ENCODE measurements at regions not wholly inside any gene's neighbourhood (a gene's known extent, or its start where the extent isn't known, plus 50 kb on each side); places are given as distances from the start of the nearest gene placed in this dataset.

DNA sequence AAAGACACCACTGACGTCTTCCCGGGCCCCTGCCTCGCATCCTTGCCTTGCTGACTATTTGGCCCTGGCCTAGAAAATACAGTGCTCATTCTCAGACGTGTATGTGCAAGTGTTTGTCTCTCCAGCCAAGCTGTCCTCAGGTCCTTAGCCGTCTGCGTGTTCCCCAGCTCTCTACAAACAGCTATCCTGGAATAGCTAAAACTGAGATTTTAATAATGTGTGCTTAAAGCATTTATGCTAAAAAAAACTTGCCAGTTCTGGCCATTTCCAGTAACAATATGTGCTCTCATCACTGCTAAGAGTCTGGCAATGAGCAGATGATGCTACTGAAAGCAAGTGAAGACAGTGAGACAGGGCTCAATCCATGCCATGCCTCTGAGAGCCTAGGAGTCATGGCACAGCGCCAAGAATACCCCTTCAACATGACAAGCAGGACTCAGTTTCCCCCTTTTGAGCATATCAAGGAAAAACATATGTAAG, 55.7 kb downstream of the IRF2BP2 start:
- Histone ChIP-seq H3K4me3 (ENCODE audit: low read length in 2 of 2) (no peak overlapping the region), H3K9ac (ENCODE audit: low read depth in 1 of 2, low read length in 2 of 2) (no peak overlapping the region), H3K27me3 (ENCODE audit: control insufficient read depth in 2 of 2, insufficient read depth in 2 of 2, low read length in 2 of 2) (no peaks in the 10 kb centered on the region), H3K4me1 (ENCODE audit: control insufficient read depth in 2 of 2, insufficient read depth in 2 of 2, low read length in 2 of 2) (no peaks in the 10 kb centered on the region), H3K27ac (ENCODE audit: low read depth in 2 of 2, low read length in 2 of 2) (no peak overlapping the region), H3K9me3 (ENCODE audit: control insufficient read depth in 2 of 2, low read length in 2 of 2) (no peaks in the 10 kb centered on the region), H3K36me3 (ENCODE audit: control insufficient read depth in 2 of 2, insufficient read depth in 2 of 2, low read length in 2 of 2) (no peaks in the 10 kb centered on the region)

- H3K27ac ChIP-seq (ENCODE audit: low read depth in 2 of 2, low read length in 2 of 2): no peak overlapping the region
Measured at GRCh38 chr1:234553240-234554188, 56.5 kb downstream of the IRF2BP2 start.

GRCh38 chr1:234551032-234551378, 59.0 kb downstream of the IRF2BP2 start:
- Histone ChIP-seq H3K4me1 (ENCODE audit: control insufficient read depth in 2 of 2, insufficient read depth in 2 of 2, low read length in 2 of 2) (peaks cover 0 to 1% of the 10 kb centered on the region in 2 donors), H3K4me3 (ENCODE audit: low read length in 2 of 2) (no peak overlapping the region), H3K9me3 (ENCODE audit: control insufficient read depth in 2 of 2, low read length in 2 of 2) (no peaks in the 10 kb centered on the region), H3K27me3 (ENCODE audit: control insufficient read depth in 2 of 2, insufficient read depth in 2 of 2, low read length in 2 of 2) (no peaks in the 10 kb centered on the region), H3K36me3 (ENCODE audit: control insufficient read depth in 2 of 2, insufficient read depth in 2 of 2, low read length in 2 of 2) (no peaks in the 10 kb centered on the region), H3K27ac (ENCODE audit: low read depth in 2 of 2, low read length in 2 of 2) (no peak overlapping the region), H3K9ac (ENCODE audit: low read depth in 1 of 2, low read length in 2 of 2) (no peak overlapping the region)

More at GRCh38 chr1:234553240-234554188, 56.5 kb downstream of the IRF2BP2 start:
- no peaks in the 10 kb centered on the region for H3K9me3 ChIP-seq (ENCODE audit: control insufficient read depth in 2 of 2, low read length in 2 of 2)
- no peaks in the 10 kb centered on the region for H3K27me3 ChIP-seq (ENCODE audit: control insufficient read depth in 2 of 2, insufficient read depth in 2 of 2, low read length in 2 of 2)
- H3K4me3 ChIP-seq (ENCODE audit: low read length in 2 of 2): no peak overlapping the region
- no peaks in the 10 kb centered on the region for H3K36me3 ChIP-seq (ENCODE audit: control insufficient read depth in 2 of 2, insufficient read depth in 2 of 2, low read length in 2 of 2)
- no peak overlapping the region for H3K9ac ChIP-seq (ENCODE audit: low read depth in 1 of 2, low read length in 2 of 2)
- no peaks in the 10 kb centered on the region for H3K4me1 ChIP-seq (ENCODE audit: control insufficient read depth in 2 of 2, insufficient read depth in 2 of 2, low read length in 2 of 2)

DNA sequence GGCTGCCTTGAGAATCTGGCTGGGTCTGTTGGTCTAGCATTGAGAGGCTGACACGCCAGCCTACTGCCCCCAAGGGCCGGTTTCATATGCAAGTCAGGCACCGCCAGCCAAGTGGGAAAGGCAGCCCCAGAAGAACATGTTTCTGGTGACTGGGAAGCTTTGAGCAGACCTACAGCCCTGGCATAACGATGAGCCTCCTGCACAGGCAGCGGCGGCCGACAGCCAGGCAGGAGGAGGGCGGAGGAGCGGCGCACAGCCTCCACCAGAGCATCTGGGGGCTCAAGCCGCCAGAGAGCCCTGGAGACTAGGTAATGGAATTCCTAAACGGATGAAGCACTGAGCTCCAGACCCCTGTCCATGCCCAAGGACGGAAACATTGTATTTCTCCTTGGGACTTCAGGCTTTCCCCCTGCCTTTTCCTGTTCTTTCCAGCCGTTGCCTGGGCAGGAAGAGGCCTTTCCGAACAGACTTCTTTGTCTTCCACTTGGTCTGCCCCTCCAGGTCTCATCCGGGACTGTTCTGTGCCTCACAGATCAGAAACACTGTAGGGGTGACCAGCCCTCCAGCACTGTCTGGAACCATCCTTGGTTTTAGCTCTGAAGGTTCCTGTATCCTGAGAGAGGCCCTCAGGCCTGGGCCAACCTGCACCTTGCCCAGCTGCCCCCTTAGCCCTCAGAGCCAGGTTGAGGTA, 59.5 kb downstream of the IRF2BP2 start:
- Histone ChIP-seq H3K27ac (ENCODE audit: low read depth in 2 of 2, low read length in 2 of 2) (no peak overlapping the region), H3K9me3 (ENCODE audit: control insufficient read depth in 2 of 2, low read length in 2 of 2) (no peaks in the 10 kb centered on the region), H3K27me3 (ENCODE audit: control insufficient read depth in 2 of 2, insufficient read depth in 2 of 2, low read length in 2 of 2) (no peaks in the 10 kb centered on the region), H3K4me1 (ENCODE audit: control insufficient read depth in 2 of 2, insufficient read depth in 2 of 2, low read length in 2 of 2) (peaks cover 4 to 6% of the 10 kb centered on the region in 2 donors), H3K9ac (ENCODE audit: low read depth in 1 of 2, low read length in 2 of 2) (no peak overlapping the region), H3K36me3 (ENCODE audit: control insufficient read depth in 2 of 2, insufficient read depth in 2 of 2, low read length in 2 of 2) (no peaks in the 10 kb centered on the region), H3K4me3 (ENCODE audit: low read length in 2 of 2) (no peak overlapping the region)

DNA sequence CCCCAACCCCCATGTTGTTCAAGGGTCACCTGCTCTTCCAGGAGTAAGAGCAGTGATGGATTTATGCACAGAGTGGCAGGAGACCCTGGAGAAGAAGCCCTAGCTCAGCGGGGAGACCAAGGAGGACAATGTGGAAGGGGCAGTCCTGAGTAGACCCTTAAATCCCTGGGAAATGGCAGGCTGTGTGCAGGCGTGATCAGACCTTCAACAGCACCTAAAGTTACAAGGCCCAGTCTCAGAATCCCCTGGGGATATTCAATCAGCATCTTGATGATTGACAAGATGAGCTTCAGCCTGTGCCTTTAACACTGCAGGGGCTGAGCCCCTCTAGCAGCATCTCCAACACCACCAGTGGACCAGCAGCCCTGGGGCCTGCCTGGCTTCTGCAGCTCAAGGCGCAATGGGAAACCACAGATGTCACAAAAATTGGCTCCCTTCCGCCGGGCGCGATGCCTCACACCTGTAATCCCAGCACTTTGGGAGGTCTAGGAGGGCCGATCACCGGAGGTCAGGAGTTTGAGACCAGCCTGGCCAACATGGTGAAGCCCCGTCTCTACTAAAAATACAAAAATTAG, 60.4 kb downstream of the IRF2BP2 start:
- Histone ChIP-seq H3K9ac (ENCODE audit: low read depth in 1 of 2, low read length in 2 of 2) (no peak overlapping the region), H3K27me3 (ENCODE audit: control insufficient read depth in 2 of 2, insufficient read depth in 2 of 2, low read length in 2 of 2) (no peaks in the 10 kb centered on the region), H3K36me3 (ENCODE audit: control insufficient read depth in 2 of 2, insufficient read depth in 2 of 2, low read length in 2 of 2) (no peaks in the 10 kb centered on the region), H3K4me3 (ENCODE audit: low read length in 2 of 2) (no peak overlapping the region), H3K4me1 (ENCODE audit: control insufficient read depth in 2 of 2, insufficient read depth in 2 of 2, low read length in 2 of 2) (peaks cover 13 to 14% of the 10 kb centered on the region in 2 donors), H3K27ac (ENCODE audit: low read depth in 2 of 2, low read length in 2 of 2) (no peak overlapping the region), H3K9me3 (ENCODE audit: control insufficient read depth in 2 of 2, low read length in 2 of 2) (no peaks in the 10 kb centered on the region)

- no peaks in the 10 kb centered on the region for H3K27me3 ChIP-seq (ENCODE audit: control insufficient read depth in 2 of 2, insufficient read depth in 2 of 2, low read length in 2 of 2)
- no peaks in the 10 kb centered on the region for H3K36me3 ChIP-seq (ENCODE audit: control insufficient read depth in 2 of 2, insufficient read depth in 2 of 2, low read length in 2 of 2)
- H3K4me3 ChIP-seq (ENCODE audit: low read length in 2 of 2): no peak overlapping the region
- H3K9me3 ChIP-seq (ENCODE audit: control insufficient read depth in 2 of 2, low read length in 2 of 2): no peaks in the 10 kb centered on the region
- H3K4me1 ChIP-seq (ENCODE audit: control insufficient read depth in 2 of 2, insufficient read depth in 2 of 2, low read length in 2 of 2): peaks cover 21 to 25% of the 10 kb centered on the region in 2 donors
- no peak overlapping the region for H3K9ac ChIP-seq (ENCODE audit: low read depth in 1 of 2, low read length in 2 of 2)
- no peak overlapping the region for H3K27ac ChIP-seq (ENCODE audit: low read depth in 2 of 2, low read length in 2 of 2)
Measured at GRCh38 chr1:234546890-234547788, 62.8 kb downstream of the IRF2BP2 start.

DNA sequence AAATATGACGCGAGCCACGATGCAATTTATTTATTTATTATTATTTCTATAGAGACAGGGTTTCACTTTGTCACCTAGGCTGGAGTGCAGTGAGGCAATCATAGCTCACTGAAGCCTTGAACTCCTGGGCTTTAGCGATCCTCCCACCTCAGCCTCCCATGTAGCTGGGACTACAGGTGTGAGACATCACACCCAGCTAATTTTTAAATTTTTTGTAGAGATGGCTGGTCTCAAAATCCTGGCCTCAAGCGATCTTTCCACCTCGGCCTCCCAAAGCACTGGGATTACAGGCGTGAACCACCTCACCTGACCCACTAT, 63.6 kb downstream of the IRF2BP2 start:
- Histone ChIP-seq H3K36me3 (ENCODE audit: control insufficient read depth in 2 of 2, insufficient read depth in 2 of 2, low read length in 2 of 2) (no peaks in the 10 kb centered on the region), H3K27me3 (ENCODE audit: control insufficient read depth in 2 of 2, insufficient read depth in 2 of 2, low read length in 2 of 2) (no peaks in the 10 kb centered on the region), H3K9ac (ENCODE audit: low read depth in 1 of 2, low read length in 2 of 2) (no peak overlapping the region), H3K4me1 (ENCODE audit: control insufficient read depth in 2 of 2, insufficient read depth in 2 of 2, low read length in 2 of 2) (peaks cover 21 to 25% of the 10 kb centered on the region in 2 donors), H3K9me3 (ENCODE audit: control insufficient read depth in 2 of 2, low read length in 2 of 2) (no peaks in the 10 kb centered on the region), H3K27ac (ENCODE audit: low read depth in 2 of 2, low read length in 2 of 2) (no peak overlapping the region), H3K4me3 (ENCODE audit: low read length in 2 of 2) (no peak overlapping the region)

DNA sequence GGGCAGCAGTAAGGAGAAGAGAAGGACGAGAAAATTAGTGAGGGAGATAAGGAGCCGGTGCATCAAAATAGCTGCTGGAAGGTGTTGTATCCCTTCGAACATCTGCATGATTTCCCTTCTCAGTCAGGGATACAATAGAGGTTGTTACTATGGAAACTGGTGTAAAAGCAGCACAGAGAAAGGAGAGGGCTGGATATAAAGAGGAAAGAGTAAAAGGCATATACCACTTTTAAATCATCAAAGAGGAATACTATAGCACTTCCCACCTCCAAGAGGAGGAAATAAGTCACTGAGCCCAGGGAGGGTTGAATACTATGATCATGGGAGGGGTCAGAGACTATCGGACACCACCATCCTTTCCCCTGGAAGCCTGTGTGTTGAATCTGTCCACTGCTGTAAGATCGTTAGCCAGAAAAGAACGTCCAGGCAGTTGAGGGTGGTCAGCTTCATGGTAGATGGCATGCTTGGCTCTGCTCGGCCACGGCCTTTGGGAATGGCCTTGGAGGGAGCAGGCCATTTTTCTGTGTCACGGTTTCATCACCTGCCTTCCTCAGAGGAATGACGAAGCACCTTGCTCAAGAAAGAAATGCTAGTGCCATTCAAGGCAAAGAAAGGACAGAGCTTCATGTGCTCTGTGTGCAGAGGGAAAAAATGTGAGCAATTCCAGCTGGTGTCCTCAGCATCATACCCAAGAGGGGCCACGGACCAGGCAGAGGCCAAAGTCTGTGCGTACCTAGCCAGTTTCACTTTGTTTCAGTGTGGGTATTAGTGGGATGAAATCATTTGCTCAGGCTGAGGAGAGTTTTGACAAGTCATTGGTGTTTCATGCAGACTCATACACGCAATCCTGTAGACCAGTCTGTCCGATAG, 64.2 kb downstream of the IRF2BP2 start:
- no peaks in the 10 kb centered on the region for H3K9me3 ChIP-seq (ENCODE audit: control insufficient read depth in 2 of 2, low read length in 2 of 2)
- peaks cover 21 to 25% of the 10 kb centered on the region in 2 donors for H3K4me1 ChIP-seq (ENCODE audit: control insufficient read depth in 2 of 2, insufficient read depth in 2 of 2, low read length in 2 of 2)
- H3K9ac ChIP-seq (ENCODE audit: low read depth in 1 of 2, low read length in 2 of 2): peak overlapping the region; percentile 47 to 60
- peak overlapping the region; percentile 39 to 46 for H3K4me3 ChIP-seq (ENCODE audit: low read length in 2 of 2)
- no peaks in the 10 kb centered on the region for H3K27me3 ChIP-seq (ENCODE audit: control insufficient read depth in 2 of 2, insufficient read depth in 2 of 2, low read length in 2 of 2)
- no peaks in the 10 kb centered on the region for H3K36me3 ChIP-seq (ENCODE audit: control insufficient read depth in 2 of 2, insufficient read depth in 2 of 2, low read length in 2 of 2)
- peak overlapping the region; percentile 82 to 83 for H3K27ac ChIP-seq (ENCODE audit: low read depth in 2 of 2, low read length in 2 of 2)

DNA sequence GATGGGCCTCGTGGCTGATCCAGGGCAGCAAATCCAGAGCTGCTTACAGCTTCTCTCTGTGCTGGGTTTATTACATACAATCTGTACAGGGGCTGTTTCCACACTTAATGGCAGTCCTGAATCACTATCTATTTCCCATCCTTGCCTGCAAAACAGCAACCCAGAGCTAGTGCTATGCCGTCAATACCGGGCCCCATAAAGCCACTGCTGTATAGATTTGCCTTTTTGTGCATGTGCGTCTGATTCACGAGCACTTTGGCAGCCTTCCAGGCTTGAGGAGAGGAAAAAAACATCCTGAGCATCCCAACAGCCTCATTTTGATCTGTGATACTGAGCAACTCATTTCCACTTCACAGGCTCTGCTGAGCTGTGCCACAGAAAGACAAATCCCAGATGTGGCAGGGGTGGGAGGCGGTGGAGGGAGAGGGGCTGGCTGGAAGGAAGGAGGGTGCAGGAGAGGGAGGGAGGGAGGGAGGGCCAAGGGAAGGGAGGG, 65.2 kb upstream of the TARBP1 start:
- Histone ChIP-seq H3K4me1 (ENCODE audit: control insufficient read depth in 2 of 2, insufficient read depth in 2 of 2, low read length in 2 of 2) (peaks cover 21 to 25% of the 10 kb centered on the region in 2 donors), H3K27me3 (ENCODE audit: control insufficient read depth in 2 of 2, insufficient read depth in 2 of 2, low read length in 2 of 2) (no peaks in the 10 kb centered on the region), H3K9ac (ENCODE audit: low read depth in 1 of 2, low read length in 2 of 2) (peak overlapping the region; percentile 42 to 50), H3K27ac (ENCODE audit: low read depth in 2 of 2, low read length in 2 of 2) (peak overlapping the region; percentile 82 to 83), H3K4me3 (ENCODE audit: low read length in 2 of 2) (no peak overlapping the region), H3K9me3 (ENCODE audit: control insufficient read depth in 2 of 2, low read length in 2 of 2) (no peaks in the 10 kb centered on the region), H3K36me3 (ENCODE audit: control insufficient read depth in 2 of 2, insufficient read depth in 2 of 2, low read length in 2 of 2) (no peaks in the 10 kb centered on the region)
